Keratinocyte (primary cell): ENCODE measurements at regions not wholly inside any gene's neighbourhood (a gene's known extent, or its start where the extent isn't known, plus 50 kb on each side); places are given as distances from the start of the nearest gene placed in this dataset.

Source experiments
- CTCF ChIP-seq, 3 experiments: IDR thresholded peaks in 1 of 3; conservative IDR thresholded peaks in 1 of 3; optimal IDR thresholded peaks in 1 of 3; 2 replicates in 2 of 3; 3 replicates in 1 of 3; pipeline versions ENCODE3 to v1.5.1; 2011; ENCODE audit warnings: low read length in 3 of 3, mild to moderate bottlenecking in 3 of 3, moderate library complexity in 2 of 3, control low read depth in 1 of 3, inconsistent platforms in 1 of 3; ENCODE audit not compliant: insufficient read depth in 2 of 3; ENCODE audit errors: extremely low read depth in 1 of 3
- EZH2 ChIP-seq: IDR thresholded peaks from one replicate; pipeline ENCODE4 v1.6.1; 2012; ENCODE audit warnings: inconsistent platforms, mild to moderate bottlenecking, low read length, moderate library complexity

DNA sequence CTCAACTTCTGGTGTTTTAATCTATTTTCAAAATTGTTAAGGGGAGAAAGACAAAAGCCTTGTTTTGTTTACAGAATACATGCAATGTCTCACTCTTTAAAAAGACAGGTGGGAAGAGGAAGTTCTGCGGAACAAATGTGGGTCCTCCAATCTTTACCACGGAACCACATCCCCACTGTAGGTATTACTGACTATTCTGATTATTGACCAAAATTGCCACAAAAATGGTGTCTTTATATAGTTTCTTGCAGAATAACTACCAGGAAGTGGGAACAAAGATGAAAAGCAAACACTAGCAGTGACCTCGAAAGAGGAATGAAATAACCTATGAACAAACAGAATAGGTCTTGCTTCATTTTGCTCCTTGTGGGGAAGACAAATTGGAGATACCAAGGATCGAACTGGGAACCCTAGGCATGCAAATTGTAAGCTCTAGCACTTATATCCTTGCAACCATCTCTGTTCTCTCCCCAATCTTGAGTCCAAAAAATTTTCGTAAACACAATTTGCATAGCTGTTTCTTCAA lies 106.7 kb downstream of the GPX5 start:
- TF ChIP-seq CTCF (optimal IDR thresholded peaks at IDR 0.05 in 1 of 3, IDR thresholded peaks at IDR 0.05 in 1 of 3, conservative IDR thresholded peaks at IDR 0.05 in 1 of 3; ENCODE audit: extremely low read depth in 1 of 3, insufficient read depth in 2 of 3, low read length in 3 of 3): no peak
- no peak for TF ChIP-seq EZH2
